ENCODE measurements at regions not wholly inside any gene's neighbourhood (a gene's known extent, or its start where the extent isn't known, plus 50 kb on each side); places are given as distances from the start of the nearest gene placed in this dataset.

DNA sequence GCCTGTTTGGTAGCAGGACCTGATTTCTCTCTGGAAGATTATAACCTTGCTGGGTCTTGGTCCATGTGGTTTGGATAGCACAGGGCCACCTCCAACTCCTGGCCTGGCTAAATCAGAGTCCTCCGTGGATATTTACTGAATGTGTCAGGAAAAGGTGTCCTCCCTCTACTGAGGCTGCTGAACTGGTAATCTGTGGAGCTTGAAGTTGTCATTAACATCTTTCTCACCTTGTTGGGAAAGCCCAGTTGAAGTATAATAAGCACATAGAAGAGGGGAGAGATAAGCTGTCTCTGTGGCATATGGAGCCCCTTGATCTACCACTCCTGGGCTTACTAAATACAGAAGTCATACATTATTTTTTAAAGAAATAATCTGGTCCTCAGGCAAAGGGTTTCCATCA lies 294.3 kb upstream of the B3GALT2 start:
- Histone ChIP-seq H3K9me3 (ENCODE audit: control insufficient read depth, insufficient read depth, low read length) (peaks cover 7% of the 10 kb centered on the region; the same call in 1 of the 2 replicates), H3K27me3 (ENCODE audit: control insufficient read depth, low read length) (no peaks in the 10 kb centered on the region), H3K79me2 (ENCODE audit: control insufficient read depth, low read length) (no peaks in the 10 kb centered on the region), H3K9me2 (replicated peaks; ENCODE audit: control insufficient read depth, low read length) (no peaks in the 10 kb centered on the region), H4K20me1 (ENCODE audit: control insufficient read depth, insufficient read depth, low read depth, low read length) (no peaks in the 10 kb centered on the region), H3K4me3 (ENCODE audit: low read length) (no peak overlapping the region), H3K36me3 (ENCODE audit: control insufficient read depth, low read length) (no peaks in the 10 kb centered on the region), H3K4me2 (ENCODE audit: low read length) (no peak overlapping the region), H3F3A (ENCODE audit: control insufficient read depth, insufficient read depth) (no peaks in the 10 kb centered on the region), H3K27ac (ENCODE audit: low read depth, low read length) (no peak overlapping the region), H3K4me1 (ENCODE audit: control insufficient read depth, low read length) (peaks cover 13% of the 10 kb centered on the region)
- no peak for TF ChIP-seq EZH2phosphoT487 (IDR thresholded peaks at IDR 0.05; ENCODE audit: borderline replicate concordance, low read length)
- TF ChIP-seq CTCF (IDR thresholded peaks at IDR 0.05; ENCODE audit: low read depth, low read length, poor library complexity, severe bottlenecking): no peak

DNA sequence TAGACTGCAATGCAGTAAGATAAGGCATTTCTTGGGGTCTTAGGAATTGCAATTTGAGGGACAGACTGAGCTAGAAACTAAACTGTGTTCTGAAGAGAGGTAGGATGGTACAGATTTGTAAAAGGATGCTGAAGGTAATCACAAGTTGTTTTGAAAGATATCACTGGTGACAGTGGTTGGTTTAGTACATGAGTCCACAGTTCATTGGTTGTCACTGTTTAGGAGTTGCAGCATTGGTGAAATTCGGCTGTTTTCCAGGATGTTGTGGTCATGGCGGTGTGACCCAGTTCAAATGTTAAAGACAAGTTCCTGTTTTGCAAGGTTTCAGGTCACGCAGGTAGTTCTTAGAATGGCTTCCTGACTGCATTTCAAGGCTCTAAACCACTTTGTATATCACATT lies 292.8 kb upstream of the B3GALT2 start:
- no peaks in the 10 kb centered on the region for H4K20me1 ChIP-seq (ENCODE audit: control insufficient read depth, insufficient read depth, low read depth, low read length)
- no peaks in the 10 kb centered on the region for H3K9me2 ChIP-seq (replicated peaks; ENCODE audit: control insufficient read depth, low read length)
- peak overlapping the region; percentile 35 for H3K4me2 ChIP-seq (ENCODE audit: low read length)
- H3K79me2 ChIP-seq (ENCODE audit: control insufficient read depth, low read length): no peaks in the 10 kb centered on the region
- no peaks in the 10 kb centered on the region for H3F3A ChIP-seq (ENCODE audit: control insufficient read depth, insufficient read depth)
- no peaks in the 10 kb centered on the region for H3K36me3 ChIP-seq (ENCODE audit: control insufficient read depth, low read length)
- no peak overlapping the region for H3K27ac ChIP-seq (ENCODE audit: low read depth, low read length)
- H3K9me3 ChIP-seq (ENCODE audit: control insufficient read depth, insufficient read depth, low read length): 0 out of 2 replicates have a peak, but pooled peaks cover 3% of the 10 kb centered on the region
- H3K27me3 ChIP-seq (ENCODE audit: control insufficient read depth, low read length): no peaks in the 10 kb centered on the region
- H3K4me3 ChIP-seq (ENCODE audit: low read length): peak overlapping the region; percentile 25
- TF ChIP-seq EZH2phosphoT487 (IDR thresholded peaks at IDR 0.05; ENCODE audit: borderline replicate concordance, low read length) (no peak), CTCF (IDR thresholded peaks at IDR 0.05; ENCODE audit: low read depth, low read length, poor library complexity, severe bottlenecking) (no peak)
- H3K4me1 ChIP-seq (ENCODE audit: control insufficient read depth, low read length): peaks cover 17% of the 10 kb centered on the region

DNA sequence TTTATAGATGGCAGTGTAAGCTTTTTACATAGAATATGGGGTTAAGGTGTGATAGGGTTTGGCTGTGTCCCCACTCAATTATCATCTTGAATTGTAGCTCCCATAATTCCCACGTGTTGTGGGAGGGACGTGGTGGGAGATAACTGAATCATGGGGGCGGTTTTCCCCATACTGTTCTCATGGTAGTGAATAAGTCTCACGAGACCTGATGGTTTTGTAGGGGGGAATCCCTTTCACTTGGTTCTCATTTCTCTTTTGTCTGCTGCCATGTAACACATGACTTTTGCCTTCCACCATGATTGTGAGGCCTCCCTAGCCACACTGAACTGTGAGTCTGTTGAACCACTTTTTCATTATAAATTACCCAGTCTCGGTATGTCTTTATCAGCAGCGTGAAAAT lies 290.3 kb upstream of the B3GALT2 start:
- Histone ChIP-seq H3K27ac (ENCODE audit: low read depth, low read length) (no peak overlapping the region), H3K79me2 (ENCODE audit: control insufficient read depth, low read length) (no peaks in the 10 kb centered on the region), H3F3A (ENCODE audit: control insufficient read depth, insufficient read depth) (no peaks in the 10 kb centered on the region), H3K4me2 (ENCODE audit: low read length) (no peak overlapping the region), H3K36me3 (ENCODE audit: control insufficient read depth, low read length) (no peaks in the 10 kb centered on the region), H3K4me3 (ENCODE audit: low read length) (no peak overlapping the region), H3K27me3 (ENCODE audit: control insufficient read depth, low read length) (no peaks in the 10 kb centered on the region), H3K4me1 (ENCODE audit: control insufficient read depth, low read length) (peaks cover 23% of the 10 kb centered on the region), H4K20me1 (ENCODE audit: control insufficient read depth, insufficient read depth, low read depth, low read length) (no peaks in the 10 kb centered on the region), H3K9me3 (ENCODE audit: control insufficient read depth, insufficient read depth, low read length) (peaks cover 7% of the 10 kb centered on the region; the same call in 1 of the 2 replicates), H3K9me2 (replicated peaks; ENCODE audit: control insufficient read depth, low read length) (no peaks in the 10 kb centered on the region)
- TF ChIP-seq CTCF (IDR thresholded peaks at IDR 0.05; ENCODE audit: low read depth, low read length, poor library complexity, severe bottlenecking): no peak
- TF ChIP-seq EZH2phosphoT487 (IDR thresholded peaks at IDR 0.05; ENCODE audit: borderline replicate concordance, low read length): no peak
